ENCODE measurements at regions not wholly inside any gene's neighbourhood (a gene's known extent, or its start where the extent isn't known, plus 50 kb on each side); places are given as distances from the start of the nearest gene placed in this dataset.

- DNase-seq, result no peak
These were observed 52.6 kb upstream of the ASB17 start for GRCh38 chr1:75984781-75985180.

GRCh38 chr1:75985827-75986226 lies 53.6 kb upstream of the ASB17 start:
- DNase-seq, result no peak

GRCh38 chr1:75986478-75986877 lies 54.3 kb upstream of the ASB17 start:
- no peak for DNase-seq

GRCh38 chr1:75989121-75989520 lies 56.9 kb upstream of the ASB17 start:
- DNase-seq, result no peak

GRCh38 chr1:75990686-75991085 lies 58.5 kb upstream of the ASB17 start:
- DNase-seq, result no peak

- peak; percentile 64 for DNase-seq
These were observed 59.4 kb upstream of the ASB17 start for GRCh38 chr1:75991497-75992114.

- no peak for DNase-seq
These were observed 60.1 kb upstream of the ASB17 start for GRCh38 chr1:75992312-75992711.

- DNase-seq, result no peak
These were observed 61.5 kb upstream of the ASB17 start for GRCh38 chr1:75993661-75994060.

GRCh38 chr1:75996196-75996595 lies 64.0 kb upstream of the ASB17 start:
- DNase-seq, result no peak

GRCh38 chr1:75999034-75999433 lies 66.8 kb upstream of the ASB17 start:
- no peak for DNase-seq

- DNase-seq, result no peak
These were observed 70.6 kb upstream of the ST6GALNAC3 start for GRCh38 chr1:76003946-76004345.

- no peak for DNase-seq
These were observed 68.8 kb upstream of the ST6GALNAC3 start for GRCh38 chr1:76005765-76006164.

GRCh38 chr1:76006234-76006633 lies 68.3 kb upstream of the ST6GALNAC3 start:
- DNase-seq, result no peak

- DNase-seq, result no peak
These were observed 63.7 kb upstream of the ST6GALNAC3 start for GRCh38 chr1:76010802-76011201.

GRCh38 chr1:76012341-76013205 lies 62.0 kb upstream of the ST6GALNAC3 start:
- DNase-seq, result no peak

GRCh38 chr1:76013206-76013581 lies 61.4 kb upstream of the ST6GALNAC3 start:
- DNase-seq, result no peak

- no peak for DNase-seq
These were observed 59.0 kb upstream of the ST6GALNAC3 start for GRCh38 chr1:76015478-76016103.

- DNase-seq, result no peak
These were observed 56.5 kb upstream of the ST6GALNAC3 start for GRCh38 chr1:76018045-76018444.

GRCh38 chr1:76021846-76022245 lies 52.7 kb upstream of the ST6GALNAC3 start:
- no peak for DNase-seq

GRCh38 chr1:76023669-76024435 lies 50.7 kb upstream of the ST6GALNAC3 start:
- DNase-seq, result no peak
